GM12872 (cell line): ENCODE measurements at regions not wholly inside any gene's neighbourhood (a gene's known extent, or its start where the extent isn't known, plus 50 kb on each side); places are given as distances from the start of the nearest gene placed in this dataset.

Source experiments
- TF ChIP-seq, protein P1 (sequence below): IDR thresholded peaks from 3 replicates; pipeline ENCODE4 v1.5.1; 2011; ENCODE audit warnings: low read depth, mild to moderate bottlenecking, low read length, moderate library complexity; ENCODE audit not compliant: insufficient read depth

- TF ChIP-seq, protein P1, sequence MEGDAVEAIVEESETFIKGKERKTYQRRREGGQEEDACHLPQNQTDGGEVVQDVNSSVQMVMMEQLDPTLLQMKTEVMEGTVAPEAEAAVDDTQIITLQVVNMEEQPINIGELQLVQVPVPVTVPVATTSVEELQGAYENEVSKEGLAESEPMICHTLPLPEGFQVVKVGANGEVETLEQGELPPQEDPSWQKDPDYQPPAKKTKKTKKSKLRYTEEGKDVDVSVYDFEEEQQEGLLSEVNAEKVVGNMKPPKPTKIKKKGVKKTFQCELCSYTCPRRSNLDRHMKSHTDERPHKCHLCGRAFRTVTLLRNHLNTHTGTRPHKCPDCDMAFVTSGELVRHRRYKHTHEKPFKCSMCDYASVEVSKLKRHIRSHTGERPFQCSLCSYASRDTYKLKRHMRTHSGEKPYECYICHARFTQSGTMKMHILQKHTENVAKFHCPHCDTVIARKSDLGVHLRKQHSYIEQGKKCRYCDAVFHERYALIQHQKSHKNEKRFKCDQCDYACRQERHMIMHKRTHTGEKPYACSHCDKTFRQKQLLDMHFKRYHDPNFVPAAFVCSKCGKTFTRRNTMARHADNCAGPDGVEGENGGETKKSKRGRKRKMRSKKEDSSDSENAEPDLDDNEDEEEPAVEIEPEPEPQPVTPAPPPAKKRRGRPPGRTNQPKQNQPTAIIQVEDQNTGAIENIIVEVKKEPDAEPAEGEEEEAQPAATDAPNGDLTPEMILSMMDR = no peak
Observed at GRCh38 chr3:150090006-150090405, 119.3 kb upstream of the PFN2 start.

GRCh38 chr3:150084128-150084527, 113.4 kb upstream of the PFN2 start:
- TF ChIP-seq, protein P1 = no peak

- TF ChIP-seq, protein P1 = no peak
Observed at GRCh38 chr3:150083655-150084042, 113.0 kb upstream of the PFN2 start.

GRCh38 chr3:150082898-150083654, 112.4 kb upstream of the PFN2 start:
- TF ChIP-seq, protein P1 = no peak

- TF ChIP-seq, protein P1 = no peak
Observed at GRCh38 chr3:150081084-150081483, 110.4 kb upstream of the PFN2 start.

- TF ChIP-seq, protein P1 = no peak
Observed at GRCh38 chr3:150080058-150080730, 109.5 kb upstream of the PFN2 start.

- TF ChIP-seq, protein P1 = no peak
Observed at GRCh38 chr3:150079029-150079739, 108.5 kb upstream of the PFN2 start.
